Stimulated activated CD4-positive, alpha-beta T cell treated with anti-CD3 and anti-CD28 coated beads, Interleukin-2, amount 100 ng/mL, for 48 hours (primary cell): ENCODE measurements at regions not wholly inside any gene's neighbourhood (a gene's known extent, or its start where the extent isn't known, plus 50 kb on each side); places are given as distances from the start of the nearest gene placed in this dataset.
"Not testable (repeated sequence)": the region's sequence is repeated elsewhere in the genome, so short reads cannot be mapped to it uniquely, and the experiment has no call there.

Source experiments
- DNase-seq, 2 donors: peaks; one replicate each; pipeline ENCODE4 v3.0.0-alpha.2; 2020

GRCh38 chr1:166307261-166308188 lies 140.7 kb upstream of the FAM78B start:
- no peak for DNase-seq

GRCh38 chr1:166316306-166316705 lies 149.5 kb upstream of the FAM78B start:
- not testable (repeated sequence) for DNase-seq

- DNase-seq, result no peak
Measured at GRCh38 chr1:166322470-166322869, 155.7 kb upstream of the FAM78B start.

GRCh38 chr1:166327886-166328285 lies 161.1 kb upstream of the FAM78B start:
- no peak for DNase-seq

GRCh38 chr1:166328956-166329355 lies 162.2 kb upstream of the FAM78B start:
- no peak for DNase-seq

GRCh38 chr1:166330096-166330495 lies 163.3 kb upstream of the FAM78B start:
- no peak for DNase-seq

- DNase-seq, result no peak
Measured at GRCh38 chr1:166338105-166338504, 171.3 kb upstream of the FAM78B start.

GRCh38 chr1:166340709-166341108 lies 173.9 kb upstream of the FAM78B start:
- no peak for DNase-seq

GRCh38 chr1:166343276-166343675 lies 176.5 kb upstream of the FAM78B start:
- DNase-seq, result no peak

- no peak for DNase-seq
Measured at GRCh38 chr1:166350490-166350889, 183.7 kb upstream of the FAM78B start.

GRCh38 chr1:166351676-166352075 lies 184.9 kb upstream of the FAM78B start:
- no peak for DNase-seq

- DNase-seq, result no peak
Measured at GRCh38 chr1:166353213-166353612, 186.4 kb upstream of the FAM78B start.

GRCh38 chr1:166354406-166354805 lies 187.6 kb upstream of the FAM78B start:
- DNase-seq, result no peak

- DNase-seq, result no peak
Measured at GRCh38 chr1:166365081-166365480, 198.3 kb upstream of the FAM78B start.

- no peak for DNase-seq
Measured at GRCh38 chr1:166368030-166368429, 201.2 kb upstream of the FAM78B start.

- no peak for DNase-seq
Measured at GRCh38 chr1:166377896-166378295, 211.1 kb upstream of the FAM78B start.

GRCh38 chr1:166378805-166379204 lies 212.0 kb upstream of the FAM78B start:
- DNase-seq, result no peak

GRCh38 chr1:166379447-166379846 lies 212.6 kb upstream of the FAM78B start:
- DNase-seq, result no peak

- no peak for DNase-seq
Measured at GRCh38 chr1:166383137-166383536, 216.3 kb upstream of the FAM78B start.

GRCh38 chr1:166383635-166384346 lies 217.0 kb upstream of the FAM78B start:
- no peak for DNase-seq

GRCh38 chr1:166384948-166385347 lies 218.1 kb upstream of the FAM78B start:
- no peak for DNase-seq

GRCh38 chr1:166390366-166391033 lies 223.7 kb upstream of the FAM78B start:
- DNase-seq, result no peak

- DNase-seq, result no peak
Measured at GRCh38 chr1:166391279-166392066, 224.7 kb upstream of the FAM78B start.
